Mesothelial cell of epicardium (in vitro differentiated cells): ENCODE measurements at regions not wholly inside any gene's neighbourhood (a gene's known extent, or its start where the extent isn't known, plus 50 kb on each side); places are given as distances from the start of the nearest gene placed in this dataset.
"Not testable (repeated sequence)": the region's sequence is repeated elsewhere in the genome, so short reads cannot be mapped to it uniquely, and the experiment has no call there.

ENCODE experiments used
- DNase-seq, 2 experiments: peaks; one replicate each; pipeline ENCODE4 v3.0.0; 2021; ENCODE audit warnings: low spot score in 2 of 2; ENCODE audit not compliant: unreplicated experiment in 2 of 2
- H3K27ac Mint-ChIP-seq: 2 replicates; pipeline ENCODE4 v1.8.0; 2021; ENCODE audit warnings: mixed read lengths
- H3K27me3 Mint-ChIP-seq: 2 replicates; pipeline ENCODE4 v1.8.0; 2021; ENCODE audit warnings: low read depth, mixed read lengths
- H3K36me3 Mint-ChIP-seq: 2 replicates; pipeline ENCODE4 v1.8.0; 2021; ENCODE audit warnings: mixed read lengths
- H3K4me1 Mint-ChIP-seq: 2 replicates; pipeline ENCODE4 v1.8.0; 2021; ENCODE audit warnings: mixed read lengths
- H3K4me3 Mint-ChIP-seq: 2 replicates; pipeline ENCODE4 v1.8.0; 2021; ENCODE audit warnings: mild to moderate bottlenecking, moderate library complexity, mixed read lengths
- H3K9me3 Mint-ChIP-seq: 2 replicates; pipeline ENCODE4 v1.8.0; 2021; ENCODE audit warnings: mixed read lengths
- TF ChIP-seq, protein P1 (sequence below): fragments of 200-600 bp; sonication (generic); IDR thresholded peaks from one replicate; pipeline ENCODE4 v1.5.0; 2021; ENCODE audit warnings: antibody characterized with exemption; ENCODE audit not compliant: unreplicated experiment

- TF ChIP-seq, protein P1, sequence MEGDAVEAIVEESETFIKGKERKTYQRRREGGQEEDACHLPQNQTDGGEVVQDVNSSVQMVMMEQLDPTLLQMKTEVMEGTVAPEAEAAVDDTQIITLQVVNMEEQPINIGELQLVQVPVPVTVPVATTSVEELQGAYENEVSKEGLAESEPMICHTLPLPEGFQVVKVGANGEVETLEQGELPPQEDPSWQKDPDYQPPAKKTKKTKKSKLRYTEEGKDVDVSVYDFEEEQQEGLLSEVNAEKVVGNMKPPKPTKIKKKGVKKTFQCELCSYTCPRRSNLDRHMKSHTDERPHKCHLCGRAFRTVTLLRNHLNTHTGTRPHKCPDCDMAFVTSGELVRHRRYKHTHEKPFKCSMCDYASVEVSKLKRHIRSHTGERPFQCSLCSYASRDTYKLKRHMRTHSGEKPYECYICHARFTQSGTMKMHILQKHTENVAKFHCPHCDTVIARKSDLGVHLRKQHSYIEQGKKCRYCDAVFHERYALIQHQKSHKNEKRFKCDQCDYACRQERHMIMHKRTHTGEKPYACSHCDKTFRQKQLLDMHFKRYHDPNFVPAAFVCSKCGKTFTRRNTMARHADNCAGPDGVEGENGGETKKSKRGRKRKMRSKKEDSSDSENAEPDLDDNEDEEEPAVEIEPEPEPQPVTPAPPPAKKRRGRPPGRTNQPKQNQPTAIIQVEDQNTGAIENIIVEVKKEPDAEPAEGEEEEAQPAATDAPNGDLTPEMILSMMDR, result no peak
- Mint-ChIP-seq H3K9me3 (no peaks in the 10 kb centered on the region), H3K27me3 (no peaks in the 10 kb centered on the region), H3K36me3 (no peaks in the 10 kb centered on the region), H3K4me1 (no peaks in the 10 kb centered on the region), H3K4me3 (no peak overlapping the region), H3K27ac (no peak overlapping the region)
- DNase-seq, result no peak
Measured at GRCh38 chr5:88060194-88060593, 208.5 kb downstream of the TMEM161B start.

DNA sequence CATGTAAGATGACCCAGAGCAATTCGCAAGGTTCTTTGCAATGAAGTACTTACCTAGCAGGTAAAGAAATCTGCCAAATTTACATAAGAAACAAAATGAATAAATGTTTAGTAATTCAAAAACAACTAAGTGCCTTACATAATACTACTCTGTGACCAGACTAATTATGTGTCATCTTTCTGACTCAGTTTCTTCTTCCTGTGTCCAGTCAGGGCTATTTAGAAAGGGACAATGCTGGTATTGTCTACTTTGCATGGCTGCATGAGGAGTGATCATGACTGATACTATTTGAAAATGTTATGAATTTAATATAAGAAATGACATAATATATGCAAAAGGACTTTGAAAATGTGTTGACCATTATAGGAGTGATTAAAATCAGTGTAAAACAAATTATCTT is 210.0 kb downstream of the TMEM161B start:
- Mint-ChIP-seq H3K27me3 (no peaks in the 10 kb centered on the region), H3K9me3 (no peaks in the 10 kb centered on the region), H3K27ac (no peak overlapping the region), H3K4me1 (no peaks in the 10 kb centered on the region), H3K36me3 (no peaks in the 10 kb centered on the region), H3K4me3 (no peak overlapping the region)
- TF ChIP-seq, protein P1, result no peak
- DNase-seq, result no peak

- not testable (repeated sequence) for H3K4me3 Mint-ChIP-seq, H3K27me3 Mint-ChIP-seq, DNase-seq, H3K27ac Mint-ChIP-seq, H3K9me3 Mint-ChIP-seq, H3K36me3 Mint-ChIP-seq, H3K4me1 Mint-ChIP-seq
Measured at GRCh38 chr5:88052468-88052867, 216.2 kb downstream of the TMEM161B start.

DNA sequence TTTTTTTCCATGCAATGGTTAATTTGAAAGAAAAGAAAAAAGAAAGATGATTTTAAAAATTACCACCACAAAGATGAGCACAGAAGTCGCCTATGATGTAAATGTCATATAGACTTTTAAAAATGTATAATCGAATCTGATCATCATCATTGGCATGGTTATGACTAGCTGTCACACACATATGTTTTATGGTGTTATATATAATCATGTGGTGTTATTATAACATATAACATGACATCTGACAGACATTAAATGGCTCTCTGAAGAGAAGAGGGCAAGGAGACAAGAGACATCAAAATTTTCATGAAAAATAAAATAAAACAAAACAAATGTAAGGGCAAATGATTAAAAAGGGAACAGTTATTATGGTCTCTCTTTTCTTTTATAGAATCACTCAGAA is 217.5 kb downstream of the TMEM161B start:
- TF ChIP-seq, protein P1, result no peak
- no peaks in the 10 kb centered on the region for H3K36me3 Mint-ChIP-seq

GRCh38 chr5:88049737-88050136 is 218.9 kb downstream of the TMEM161B start:
- Mint-ChIP-seq H3K27me3 (no peaks in the 10 kb centered on the region), H3K4me1 (no peaks in the 10 kb centered on the region), H3K36me3 (no peaks in the 10 kb centered on the region), H3K27ac (no peak overlapping the region), H3K4me3 (no peak overlapping the region), H3K9me3 (no peaks in the 10 kb centered on the region)
- no peak for DNase-seq
- TF ChIP-seq, protein P1, result no peak

More for the DNA sequence above, 217.5 kb downstream of the TMEM161B start:
- Mint-ChIP-seq H3K27ac (no peak overlapping the region), H3K4me3 (no peak overlapping the region), H3K4me1 (no peaks in the 10 kb centered on the region), H3K27me3 (no peaks in the 10 kb centered on the region), H3K9me3 (no peaks in the 10 kb centered on the region)
- no peak for DNase-seq

- Mint-ChIP-seq H3K27ac (no peak overlapping the region), H3K36me3 (no peaks in the 10 kb centered on the region), H3K27me3 (no peaks in the 10 kb centered on the region), H3K4me3 (no peak overlapping the region), H3K9me3 (no peaks in the 10 kb centered on the region), H3K4me1 (no peaks in the 10 kb centered on the region)
- TF ChIP-seq, protein P1, result no peak
- no peak for DNase-seq
Measured at GRCh38 chr5:88049156-88049555, 219.5 kb downstream of the TMEM161B start.
